HUES6 (cell line): ENCODE measurements at regions not wholly inside any gene's neighbourhood (a gene's known extent, or its start where the extent isn't known, plus 50 kb on each side); places are given as distances from the start of the nearest gene placed in this dataset.

Source experiments
- H3K27ac ChIP-seq: 2 replicates; pipeline ENCODE4 v1.7.0; 2013; ENCODE audit warnings: low read depth, mild to moderate bottlenecking, low read length, inconsistent platforms
- H3K27me3 ChIP-seq: 2 replicates; pipeline ENCODE4 v1.6.1; 2013; ENCODE audit warnings: low read length; ENCODE audit not compliant: control insufficient read depth, insufficient read depth
- H3K36me3 ChIP-seq: 2 replicates; pipeline ENCODE4 v1.6.1; 2013; ENCODE audit warnings: low read length; ENCODE audit not compliant: control insufficient read depth, insufficient read depth
- H3K4me1 ChIP-seq: 2 replicates; pipeline ENCODE4 v1.6.1; 2013; ENCODE audit warnings: low read length; ENCODE audit not compliant: control insufficient read depth, insufficient read depth
- H3K4me3 ChIP-seq: 2 replicates; pipeline ENCODE4 v1.5.1; 2013; ENCODE audit warnings: low read depth, low read length
- H3K9ac ChIP-seq: one replicate; pipeline ENCODE4 v1.6.1; 2013; ENCODE audit warnings: mild to moderate bottlenecking, low read length
- H3K9me3 ChIP-seq: 2 replicates; pipeline ENCODE4 v1.6.1; 2013; ENCODE audit warnings: low read depth, low read length; ENCODE audit not compliant: control insufficient read depth, insufficient read depth

GRCh38 chr16:85175724-85176233 is 63.5 kb upstream of the CIBAR2 start:
- Histone ChIP-seq H3K36me3 (no peaks in the 10 kb centered on the region), H3K4me3 (no peak overlapping the region), H3K4me1 (peaks cover 53% of the 10 kb centered on the region), H3K27me3 (peaks cover 4% of the 10 kb centered on the region; the same call in 1 of the 2 replicates), H3K9ac (no peak overlapping the region), H3K9me3 (no peaks in the 10 kb centered on the region), H3K27ac (no peak overlapping the region)

DNA sequence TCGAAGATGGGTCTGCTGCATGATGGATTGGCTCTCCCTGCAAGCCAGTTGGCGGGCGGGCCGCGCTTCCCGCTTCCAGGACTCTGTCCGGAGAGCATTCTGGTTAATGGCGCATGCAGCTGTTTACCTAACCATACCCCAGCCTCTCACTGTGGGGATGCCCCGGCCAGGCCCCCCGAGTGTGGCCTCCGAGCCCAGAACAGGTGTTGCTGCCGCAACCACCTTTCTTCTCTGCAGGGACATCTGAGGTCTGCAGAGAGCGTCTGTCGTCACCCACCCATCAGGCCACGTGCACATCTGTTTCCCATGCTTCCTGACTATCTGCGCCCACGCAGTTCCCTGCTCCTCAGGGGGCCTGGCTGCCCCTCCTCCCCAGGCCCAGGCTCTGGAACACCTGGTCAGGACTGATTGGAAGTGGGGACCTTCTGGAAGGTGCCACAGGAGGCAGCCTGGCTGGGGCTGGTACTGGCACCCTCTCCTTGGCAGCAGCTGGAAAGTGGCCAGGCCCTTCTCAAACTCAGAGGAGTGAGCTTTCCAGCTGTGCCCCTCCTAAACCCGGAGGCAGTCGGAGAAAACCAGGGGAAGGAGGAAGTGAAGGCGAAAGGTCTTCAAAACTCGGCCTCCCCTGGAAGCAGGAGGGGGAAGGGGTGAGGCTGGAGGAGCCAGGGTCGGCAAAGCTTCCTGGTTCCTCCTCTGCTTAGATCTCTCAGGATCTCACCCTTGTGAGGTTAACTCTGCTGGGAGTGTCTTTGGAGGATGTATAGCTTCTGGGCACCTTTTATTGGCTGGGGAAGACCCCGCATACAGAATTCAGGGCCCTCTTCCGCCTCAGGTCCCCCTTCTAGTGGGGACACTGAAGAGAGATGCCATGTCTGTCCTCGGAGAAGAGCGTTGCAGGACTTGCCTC is 64.5 kb upstream of the CIBAR2 start:
- Histone ChIP-seq H3K4me3 (no peak overlapping the region), H3K9ac (no peak overlapping the region), H3K9me3 (no peaks in the 10 kb centered on the region), H3K27ac (no peak overlapping the region), H3K27me3 (no peaks in the 10 kb centered on the region), H3K4me1 (peaks cover 49% of the 10 kb centered on the region), H3K36me3 (no peaks in the 10 kb centered on the region)

- Histone ChIP-seq H3K27ac (no peak overlapping the region), H3K9me3 (no peaks in the 10 kb centered on the region), H3K36me3 (no peaks in the 10 kb centered on the region), H3K9ac (no peak overlapping the region), H3K4me1 (peaks cover 43% of the 10 kb centered on the region), H3K27me3 (no peaks in the 10 kb centered on the region), H3K4me3 (no peak overlapping the region)
These were observed 65.2 kb upstream of the CIBAR2 start for GRCh38 chr16:85177448-85177846.

DNA sequence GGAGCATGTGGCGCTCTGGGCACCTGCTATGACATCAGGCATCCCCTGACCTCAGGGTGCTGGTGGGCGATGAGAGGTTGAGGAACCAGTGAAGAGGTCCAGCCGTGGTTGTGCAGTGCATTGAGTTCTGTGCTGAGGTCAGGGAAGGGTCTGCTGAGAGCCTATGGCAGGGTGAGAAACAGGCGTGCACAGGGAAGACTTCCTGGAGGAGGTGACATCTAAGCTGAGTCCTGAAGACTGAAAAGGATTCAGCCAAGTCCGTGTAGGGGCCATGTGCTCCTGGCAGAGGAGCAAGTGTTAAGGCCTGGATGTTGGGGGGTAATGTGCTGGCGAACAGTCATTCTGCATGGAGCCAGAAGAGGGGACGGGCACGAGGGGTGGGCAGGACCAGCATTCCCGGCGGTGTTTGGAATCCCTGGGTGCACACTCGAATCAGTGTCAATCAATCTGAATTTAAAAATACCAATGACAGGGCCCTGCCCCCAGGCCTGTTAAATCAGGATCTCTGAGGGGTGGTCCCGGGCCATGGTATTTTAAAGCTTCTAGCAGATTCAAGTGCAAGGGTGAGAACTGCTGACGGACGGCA is 65.8 kb upstream of the CIBAR2 start:
- Histone ChIP-seq H3K4me3 (no peak overlapping the region), H3K9ac (no peak overlapping the region), H3K4me1 (peaks cover 37% of the 10 kb centered on the region), H3K27ac (no peak overlapping the region), H3K36me3 (peaks cover 5% of the 10 kb centered on the region), H3K27me3 (no peaks in the 10 kb centered on the region), H3K9me3 (no peaks in the 10 kb centered on the region)

DNA sequence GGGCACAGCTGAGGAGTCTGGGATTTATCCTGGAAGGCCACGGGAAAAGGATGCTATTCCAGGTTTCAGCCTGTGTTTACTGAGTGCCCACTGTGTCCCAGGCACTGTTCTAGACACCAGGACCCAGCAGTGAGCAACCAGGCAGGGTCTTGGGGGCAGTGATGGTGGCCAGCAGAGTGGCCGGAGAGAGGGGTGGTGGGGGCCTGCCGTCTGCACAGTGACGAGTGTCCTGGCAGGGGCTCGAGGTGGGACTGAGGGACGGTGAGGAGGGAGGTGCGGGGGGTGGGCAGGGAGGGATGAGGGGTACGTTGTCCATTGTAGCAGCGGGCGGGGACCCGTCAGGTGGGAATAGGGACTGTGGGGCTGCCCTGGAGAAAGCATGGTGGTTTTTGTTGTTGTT is 66.3 kb upstream of the CIBAR2 start:
- H3K4me1 ChIP-seq: peaks cover 32% of the 10 kb centered on the region
- no peak overlapping the region for H3K9ac ChIP-seq

DNA sequence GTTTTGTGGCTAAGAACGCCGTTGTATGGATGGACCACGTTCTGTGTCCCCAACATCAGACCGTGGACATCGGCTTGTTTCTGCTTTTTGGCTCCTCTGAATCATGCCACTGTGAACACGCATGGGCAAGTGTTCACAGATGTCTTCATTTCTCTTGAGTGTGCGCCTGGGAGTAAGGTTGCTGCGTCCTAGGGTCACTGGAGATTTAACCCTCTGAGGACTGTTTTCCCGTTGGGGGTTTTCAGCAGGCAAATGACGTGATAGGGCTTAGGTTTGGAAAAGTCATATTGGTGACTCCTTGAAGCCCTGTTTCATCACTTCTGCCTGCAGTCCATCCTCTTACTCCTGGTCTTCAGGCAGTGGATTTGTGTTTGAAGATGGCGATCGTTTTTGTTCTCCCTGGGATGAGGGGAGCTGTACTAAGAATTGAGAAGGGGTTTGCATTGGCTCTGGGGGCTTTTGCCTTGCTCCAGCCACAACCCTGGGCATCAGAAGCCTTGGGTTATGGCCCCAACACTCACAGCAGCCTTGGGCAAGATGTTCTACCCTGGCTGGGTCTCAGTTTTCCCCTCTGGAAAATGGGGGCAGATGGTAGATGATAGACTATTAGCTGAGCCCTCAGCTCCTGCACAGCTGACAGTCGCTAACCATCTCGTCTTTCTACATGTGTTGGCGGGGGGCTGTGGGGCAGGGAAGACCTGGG is 67.2 kb upstream of the CIBAR2 start:
- no peak overlapping the region for H3K4me3 ChIP-seq
- H3K9me3 ChIP-seq: peaks cover 12% of the 10 kb centered on the region
- no peak overlapping the region for H3K9ac ChIP-seq
- H3K4me1 ChIP-seq: peaks cover 23% of the 10 kb centered on the region
- no peak overlapping the region for H3K27ac ChIP-seq
- H3K27me3 ChIP-seq: no peaks in the 10 kb centered on the region
- H3K36me3 ChIP-seq: peaks cover 18% of the 10 kb centered on the region

More for the DNA sequence above, 66.3 kb upstream of the CIBAR2 start:
- no peak overlapping the region for H3K4me3 ChIP-seq
- no peaks in the 10 kb centered on the region for H3K27me3 ChIP-seq
- H3K27ac ChIP-seq: no peak overlapping the region
- H3K9me3 ChIP-seq: peaks cover 3% of the 10 kb centered on the region
- peaks cover 10% of the 10 kb centered on the region for H3K36me3 ChIP-seq

DNA sequence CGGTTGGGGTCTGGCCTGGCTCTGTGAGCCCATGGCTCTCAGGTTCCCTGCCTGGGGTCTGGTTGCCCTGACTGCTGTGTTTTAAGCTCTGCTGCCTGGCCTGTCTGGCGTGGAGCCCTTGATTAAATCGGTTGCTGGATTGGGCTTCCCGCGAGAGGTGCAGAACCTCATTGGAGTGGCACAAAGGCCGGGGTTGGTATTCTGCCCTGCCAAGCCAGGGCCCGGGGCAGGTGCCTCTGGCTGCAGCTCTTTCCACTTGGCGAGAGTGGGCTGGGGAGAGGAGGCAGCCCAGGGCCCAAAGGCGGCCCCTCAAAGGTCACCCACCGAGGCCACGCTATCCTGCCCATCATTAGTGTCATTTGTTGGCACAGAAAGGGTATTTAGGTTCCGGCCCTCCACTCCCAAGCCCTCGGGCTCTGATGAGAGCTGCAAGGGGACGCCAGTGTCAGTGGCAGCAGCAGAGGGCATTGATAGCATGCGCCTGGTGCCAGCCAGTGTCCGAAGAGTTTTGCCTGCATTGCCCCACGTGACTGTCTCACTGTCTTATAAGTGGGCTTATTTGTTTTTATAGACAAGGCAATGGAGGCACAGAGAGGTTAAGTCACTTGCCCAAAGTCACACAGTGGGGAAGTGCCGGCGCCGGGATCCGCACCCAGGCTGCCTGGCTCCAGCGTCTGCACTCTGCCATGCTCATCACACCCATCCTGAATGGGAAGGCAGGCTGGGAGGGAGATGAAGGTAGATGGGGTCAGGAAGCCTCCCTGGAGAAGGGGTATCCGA is 68.0 kb upstream of the CIBAR2 start:
- peaks cover 16% of the 10 kb centered on the region for H3K9me3 ChIP-seq

DNA sequence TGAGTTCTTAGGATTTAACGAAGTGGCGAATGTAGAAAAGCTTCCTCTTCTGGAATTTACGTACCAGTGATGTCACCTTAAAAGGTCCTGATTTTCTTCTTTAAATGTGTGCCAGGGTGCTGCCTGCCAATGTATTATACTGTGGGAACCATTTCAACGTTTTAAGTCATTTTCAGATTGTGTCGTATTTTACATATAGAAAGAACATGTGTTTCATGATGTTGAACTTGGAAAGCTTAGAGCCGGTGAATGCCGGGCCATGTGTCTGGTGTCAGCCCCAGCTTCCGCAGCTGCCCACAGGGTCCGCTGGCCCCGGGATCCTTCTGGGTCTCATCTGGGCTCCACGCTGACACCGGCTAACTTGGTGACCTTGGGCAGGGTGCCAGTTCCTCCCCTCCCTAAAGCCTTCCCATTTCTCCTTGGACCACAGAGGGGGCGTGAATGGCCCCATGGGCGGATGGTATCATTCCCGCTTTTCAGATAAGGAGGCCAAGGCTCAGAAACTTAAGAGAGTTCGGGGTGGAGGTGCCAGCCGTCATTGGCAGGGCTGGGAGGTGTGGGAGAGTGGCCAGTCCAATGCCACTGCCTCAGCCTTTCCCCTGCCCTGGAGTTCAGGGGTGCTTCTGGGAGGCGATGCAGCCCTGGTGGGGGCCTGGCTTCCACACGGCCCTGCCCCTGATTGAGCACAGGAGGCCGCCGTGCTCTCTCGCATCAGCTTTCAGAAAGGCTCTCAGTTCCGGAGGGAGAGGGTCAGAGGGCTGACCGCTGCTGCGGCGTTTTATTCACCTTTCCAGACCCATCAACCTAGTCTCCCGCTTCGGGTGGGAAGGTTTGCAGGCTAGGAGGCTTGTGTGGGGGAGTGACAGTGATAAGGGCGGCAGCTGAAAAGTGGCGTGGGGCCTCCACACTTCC is 68.8 kb upstream of the CIBAR2 start:
- Histone ChIP-seq H3K4me3 (no peak overlapping the region), H3K4me1 (peaks cover 8% of the 10 kb centered on the region; the same call in 1 of the 2 replicates), H3K9ac (no peak overlapping the region), H3K27ac (no peak overlapping the region), H3K27me3 (no peaks in the 10 kb centered on the region), H3K9me3 (peaks cover 16% of the 10 kb centered on the region), H3K36me3 (peaks cover 28% of the 10 kb centered on the region)

More for the DNA sequence above, 68.0 kb upstream of the CIBAR2 start:
- Histone ChIP-seq H3K4me3 (no peak overlapping the region), H3K36me3 (peaks cover 26% of the 10 kb centered on the region), H3K27me3 (no peaks in the 10 kb centered on the region), H3K4me1 (peaks cover 15% of the 10 kb centered on the region), H3K27ac (no peak overlapping the region), H3K9ac (no peak overlapping the region)

- Histone ChIP-seq H3K27ac (no peak overlapping the region), H3K4me1 (peaks cover 3% of the 10 kb centered on the region; the same call in 1 of the 2 replicates), H3K36me3 (peaks cover 28% of the 10 kb centered on the region), H3K27me3 (no peaks in the 10 kb centered on the region), H3K9me3 (peaks cover 16% of the 10 kb centered on the region), H3K4me3 (no peak overlapping the region), H3K9ac (no peak overlapping the region)
These were observed 69.5 kb upstream of the CIBAR2 start for GRCh38 chr16:85181739-85182129.

- Histone ChIP-seq H3K36me3 (peaks cover 28% of the 10 kb centered on the region), H3K9me3 (peaks cover 16% of the 10 kb centered on the region), H3K4me1 (peaks cover 5% of the 10 kb centered on the region; the same call in 1 of the 2 replicates)
These were observed 70.0 kb upstream of the CIBAR2 start for GRCh38 chr16:85182286-85182685.

More at GRCh38 chr16:85182286-85182685, 70.0 kb upstream of the CIBAR2 start:
- Histone ChIP-seq H3K27ac (no peak overlapping the region), H3K9ac (no peak overlapping the region), H3K27me3 (no peaks in the 10 kb centered on the region), H3K4me3 (no peak overlapping the region)
